ENCODE measurements at regions not wholly inside any gene's neighbourhood (a gene's known extent, or its start where the extent isn't known, plus 50 kb on each side); places are given as distances from the start of the nearest gene placed in this dataset.

GRCh38 chr10:128741680-128742079 lies 615.5 kb upstream of the MKI67 start:
- no peaks in the 10 kb centered on the region for H3K36me3 ChIP-seq (ENCODE audit: control insufficient read depth, insufficient read depth, low read length)
- no peaks in the 10 kb centered on the region for H3K79me2 ChIP-seq (ENCODE audit: control insufficient read depth, insufficient read depth, low read length)
- no peak overlapping the region for H2AFZ ChIP-seq (ENCODE audit: low read depth, low read length)
- no peak overlapping the region for H3K4me3 ChIP-seq
- H3K27ac ChIP-seq (ENCODE audit: extremely low read depth, low read depth, low read length), result no peak overlapping the region
- H4K20me1 ChIP-seq (replicated peaks; ENCODE audit: control insufficient read depth, insufficient read depth, low read length), result no peaks in the 10 kb centered on the region
- POLR2A ChIA-PET, result interaction anchor here (0.9 kb wide), 1 partner anchor 9 kb away, joined by 4 read pairs; no protein-coding TSS in a partner anchor
- ATAC-seq (no peak), FAIRE-seq (no peak), DNase-seq (ENCODE audit: extremely low read depth in 1 of 4, low spot score in 3 of 4) (no peak)
- H3K4me1 ChIP-seq (replicated peaks in 1 of 2; ENCODE audit: control insufficient read depth in 2 of 2, insufficient read depth in 2 of 2, low read length in 2 of 2), result no peaks in the 10 kb centered on the region; a peak in 1 of 5 replicates
- in situ Hi-C loops (cut with MboI) (no loop called here), intact Hi-C loops (cut with micrococcal nuclease) (loop anchor here (5.0 kb wide), 1 partner anchor 474 kb away; no protein-coding TSS in a partner anchor)
- no peaks in the 10 kb centered on the region for H3K9me1 ChIP-seq (ENCODE audit: control insufficient read depth, insufficient read depth, low read length)
- H3K27me3 ChIP-seq (ENCODE audit: control insufficient read depth in 2 of 2, insufficient read depth in 2 of 2, low read length in 2 of 2), result peaks cover 3 to 28% of the 10 kb centered on the region in 2 experiments; a peak in 3 of 5 replicates
- WGBS (ENCODE audit: insufficient coverage, low coverage, missing lambda C conversion rate), result 18% methylated on average over 4 of the region's 5 CpGs
- no peak overlapping the region for H3K9ac ChIP-seq (ENCODE audit: insufficient read depth in 1 of 2, low read depth in 2 of 2, low read length in 2 of 2)
- no peak overlapping the region for H3K4me2 ChIP-seq (ENCODE audit: insufficient read depth, low read length)
- CTCF ChIA-PET (ENCODE audit: low intra/inter-chr PET ratio), result no interaction called here
- BruUV-seq (replicated peaks), result no TSS peak
- no peaks in the 10 kb centered on the region for H3K9me3 ChIP-seq (replicated peaks; ENCODE audit: control insufficient read depth, insufficient read depth, low read depth, low read length)
- TF ChIP-seq RHOXF2B (CRISPR knock-in tag; conservative IDR thresholded peaks at IDR 0.05), result no peak
- no peak for TF ChIP-seq USF2 (CRISPR knock-in tag; IDR thresholded peaks at IDR 0.05)
- no peak for TF ChIP-seq ZNF507 (tag; conservative IDR thresholded peaks at IDR 0.05)
- TF ChIP-seq NR1H2 (CRISPR knock-in tag; IDR thresholded peaks at IDR 0.05), result no peak
- TF ChIP-seq, protein P1, sequence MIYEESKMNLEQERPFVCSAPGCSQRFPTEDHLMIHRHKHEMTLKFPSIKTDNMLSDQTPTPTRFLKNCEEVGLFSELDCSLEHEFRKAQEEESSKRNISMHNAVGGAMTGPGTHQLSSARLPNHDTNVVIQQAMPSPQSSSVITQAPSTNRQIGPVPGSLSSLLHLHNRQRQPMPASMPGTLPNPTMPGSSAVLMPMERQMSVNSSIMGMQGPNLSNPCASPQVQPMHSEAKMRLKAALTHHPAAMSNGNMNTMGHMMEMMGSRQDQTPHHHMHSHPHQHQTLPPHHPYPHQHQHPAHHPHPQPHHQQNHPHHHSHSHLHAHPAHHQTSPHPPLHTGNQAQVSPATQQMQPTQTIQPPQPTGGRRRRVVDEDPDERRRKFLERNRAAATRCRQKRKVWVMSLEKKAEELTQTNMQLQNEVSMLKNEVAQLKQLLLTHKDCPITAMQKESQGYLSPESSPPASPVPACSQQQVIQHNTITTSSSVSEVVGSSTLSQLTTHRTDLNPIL (CRISPR knock-in tag; IDR thresholded peaks at IDR 0.05), result no peak
- no peak for TF ChIP-seq SMAD2 (IDR thresholded peaks at IDR 0.05; ENCODE audit: low read depth, low read length)
- TF ChIP-seq TAF15 (IDR thresholded peaks at IDR 0.05; ENCODE audit: low read depth, low read length), result no peak
- TF ChIP-seq SPI1 (IDR thresholded peaks at IDR 0.05; ENCODE audit: borderline replicate concordance, low read depth, low read length), result no peak
- TF ChIP-seq IRF2 (CRISPR knock-in tag; IDR thresholded peaks at IDR 0.05), result no peak
- TF ChIP-seq NONO (IDR thresholded peaks at IDR 0.05; ENCODE audit: low read depth in 2 of 2, low read length in 1 of 2), result no peak
- TF ChIP-seq FOXO4 (CRISPR knock-in tag; IDR thresholded peaks at IDR 0.05), result no peak
- TF ChIP-seq KDM5B (IDR thresholded peaks at IDR 0.05; ENCODE audit: insufficient replicate concordance, low read depth, low read length), result no peak
- no peak for TF ChIP-seq MAZ (CRISPR knock-in tag; conservative IDR thresholded peaks at IDR 0.05 in 1 of 2, IDR thresholded peaks at IDR 0.05 in 1 of 2)
- TF ChIP-seq NKRF (IDR thresholded peaks at IDR 0.05; ENCODE audit: borderline replicate concordance), result no peak

Data from K562 (cell line).